ENCODE measurements at regions not wholly inside any gene's neighbourhood (a gene's known extent, or its start where the extent isn't known, plus 50 kb on each side); places are given as distances from the start of the nearest gene placed in this dataset.

- WGBS, 2 experiments = 100% methylated on average over 2 of the region's 3 CpGs
- H3K4me3 ChIP-seq (ENCODE audit: insufficient read depth, low read depth, low read length) = no peak overlapping the region
- H3K27me3 ChIP-seq (ENCODE audit: control insufficient read depth, insufficient read depth, low read length, poor library complexity, severe bottlenecking) = no peaks in the 10 kb centered on the region
- no peak overlapping the region for H3K27ac ChIP-seq (ENCODE audit: insufficient read depth, low read depth, low read length, poor library complexity, severe bottlenecking)
- no peaks in the 10 kb centered on the region for H3K4me1 ChIP-seq (ENCODE audit: control insufficient read depth, insufficient read depth, low read length)
- H3K36me3 ChIP-seq (ENCODE audit: control insufficient read depth, insufficient read depth, low read length) = no peaks in the 10 kb centered on the region
- H3K9me3 ChIP-seq (ENCODE audit: control insufficient read depth, low read length) = no peaks in the 10 kb centered on the region
Measured at GRCh38 chr12:89815225-89815624, 106.6 kb upstream of the ATP2B1 start.

- H3K36me3 ChIP-seq (ENCODE audit: control insufficient read depth, insufficient read depth, low read length) = no peaks in the 10 kb centered on the region
- H3K4me1 ChIP-seq (ENCODE audit: control insufficient read depth, insufficient read depth, low read length) = no peaks in the 10 kb centered on the region
- no peaks in the 10 kb centered on the region for H3K9me3 ChIP-seq (ENCODE audit: control insufficient read depth, low read length)
- no peak overlapping the region for H3K27ac ChIP-seq (ENCODE audit: insufficient read depth, low read depth, low read length, poor library complexity, severe bottlenecking)
- no peaks in the 10 kb centered on the region for H3K27me3 ChIP-seq (ENCODE audit: control insufficient read depth, insufficient read depth, low read length, poor library complexity, severe bottlenecking)
- H3K4me3 ChIP-seq (ENCODE audit: insufficient read depth, low read depth, low read length) = no peak overlapping the region
Measured at GRCh38 chr12:89803412-89803811, 94.8 kb upstream of the ATP2B1 start.

GRCh38 chr12:89801284-89801683 is 92.6 kb upstream of the ATP2B1 start:
- H3K9me3 ChIP-seq (ENCODE audit: control insufficient read depth, low read length) = no peaks in the 10 kb centered on the region
- H3K4me3 ChIP-seq (ENCODE audit: insufficient read depth, low read depth, low read length) = no peak overlapping the region
- WGBS, 2 experiments = 85 to 100% methylated on average over 1 of the region's 2 CpGs
- no peak overlapping the region for H3K27ac ChIP-seq (ENCODE audit: insufficient read depth, low read depth, low read length, poor library complexity, severe bottlenecking)
- H3K4me1 ChIP-seq (ENCODE audit: control insufficient read depth, insufficient read depth, low read length) = no peaks in the 10 kb centered on the region
- H3K36me3 ChIP-seq (ENCODE audit: control insufficient read depth, insufficient read depth, low read length) = no peaks in the 10 kb centered on the region
- H3K27me3 ChIP-seq (ENCODE audit: control insufficient read depth, insufficient read depth, low read length, poor library complexity, severe bottlenecking) = no peaks in the 10 kb centered on the region

- H3K27ac ChIP-seq (ENCODE audit: insufficient read depth, low read depth, low read length, poor library complexity, severe bottlenecking) = no peak overlapping the region
- H3K9me3 ChIP-seq (ENCODE audit: control insufficient read depth, low read length) = no peaks in the 10 kb centered on the region
- no peaks in the 10 kb centered on the region for H3K36me3 ChIP-seq (ENCODE audit: control insufficient read depth, insufficient read depth, low read length)
- H3K4me3 ChIP-seq (ENCODE audit: insufficient read depth, low read depth, low read length) = no peak overlapping the region
- H3K4me1 ChIP-seq (ENCODE audit: control insufficient read depth, insufficient read depth, low read length) = no peaks in the 10 kb centered on the region
- no peaks in the 10 kb centered on the region for H3K27me3 ChIP-seq (ENCODE audit: control insufficient read depth, insufficient read depth, low read length, poor library complexity, severe bottlenecking)
Measured at GRCh38 chr12:89800435-89800834, 91.8 kb upstream of the ATP2B1 start.

- H3K27ac ChIP-seq (ENCODE audit: insufficient read depth, low read depth, low read length, poor library complexity, severe bottlenecking) = no peak overlapping the region
- 97 to 100% methylated on average over 3 of the region's 3 CpGs for WGBS, 2 experiments
- no peaks in the 10 kb centered on the region for H3K9me3 ChIP-seq (ENCODE audit: control insufficient read depth, low read length)
- H3K36me3 ChIP-seq (ENCODE audit: control insufficient read depth, insufficient read depth, low read length) = no peaks in the 10 kb centered on the region
- H3K4me3 ChIP-seq (ENCODE audit: insufficient read depth, low read depth, low read length) = no peak overlapping the region
- no peaks in the 10 kb centered on the region for H3K27me3 ChIP-seq (ENCODE audit: control insufficient read depth, insufficient read depth, low read length, poor library complexity, severe bottlenecking)
- H3K4me1 ChIP-seq (ENCODE audit: control insufficient read depth, insufficient read depth, low read length) = no peaks in the 10 kb centered on the region
Measured at GRCh38 chr12:89799316-89799715, 90.7 kb upstream of the ATP2B1 start.

- 94 to 98% methylated on average over 2 of the region's 2 CpGs for WGBS, 2 experiments
- no peaks in the 10 kb centered on the region for H3K27me3 ChIP-seq (ENCODE audit: control insufficient read depth, insufficient read depth, low read length, poor library complexity, severe bottlenecking)
Measured at GRCh38 chr12:89797436-89797835, 88.8 kb upstream of the ATP2B1 start.

GRCh38 chr12:89796798-89797382 is 88.3 kb upstream of the ATP2B1 start:
- Histone ChIP-seq H3K27ac (ENCODE audit: insufficient read depth, low read depth, low read length, poor library complexity, severe bottlenecking) (no peak overlapping the region), H3K9me3 (ENCODE audit: control insufficient read depth, low read length) (no peaks in the 10 kb centered on the region), H3K4me1 (ENCODE audit: control insufficient read depth, insufficient read depth, low read length) (no peaks in the 10 kb centered on the region), H3K36me3 (ENCODE audit: control insufficient read depth, insufficient read depth, low read length) (no peaks in the 10 kb centered on the region), H3K27me3 (ENCODE audit: control insufficient read depth, insufficient read depth, low read length, poor library complexity, severe bottlenecking) (no peaks in the 10 kb centered on the region), H3K4me3 (ENCODE audit: insufficient read depth, low read depth, low read length) (no peak overlapping the region)
- WGBS, 2 experiments = 86 to 98% methylated on average over 1 of the region's 1 CpG

More at GRCh38 chr12:89797436-89797835, 88.8 kb upstream of the ATP2B1 start:
- Histone ChIP-seq H3K4me1 (ENCODE audit: control insufficient read depth, insufficient read depth, low read length) (no peaks in the 10 kb centered on the region), H3K4me3 (ENCODE audit: insufficient read depth, low read depth, low read length) (no peak overlapping the region), H3K9me3 (ENCODE audit: control insufficient read depth, low read length) (no peaks in the 10 kb centered on the region), H3K36me3 (ENCODE audit: control insufficient read depth, insufficient read depth, low read length) (no peaks in the 10 kb centered on the region), H3K27ac (ENCODE audit: insufficient read depth, low read depth, low read length, poor library complexity, severe bottlenecking) (no peak overlapping the region)

- Histone ChIP-seq H3K27me3 (ENCODE audit: control insufficient read depth, insufficient read depth, low read length, poor library complexity, severe bottlenecking) (no peaks in the 10 kb centered on the region), H3K4me3 (ENCODE audit: insufficient read depth, low read depth, low read length) (no peak overlapping the region), H3K36me3 (ENCODE audit: control insufficient read depth, insufficient read depth, low read length) (no peaks in the 10 kb centered on the region), H3K27ac (ENCODE audit: insufficient read depth, low read depth, low read length, poor library complexity, severe bottlenecking) (no peak overlapping the region), H3K4me1 (ENCODE audit: control insufficient read depth, insufficient read depth, low read length) (no peaks in the 10 kb centered on the region), H3K9me3 (ENCODE audit: control insufficient read depth, low read length) (no peaks in the 10 kb centered on the region)
Measured at GRCh38 chr12:89793946-89794345, 85.3 kb upstream of the ATP2B1 start.

GRCh38 chr12:89791286-89791685 is 82.6 kb upstream of the ATP2B1 start:
- Histone ChIP-seq H3K4me3 (ENCODE audit: insufficient read depth, low read depth, low read length) (no peak overlapping the region), H3K4me1 (ENCODE audit: control insufficient read depth, insufficient read depth, low read length) (no peaks in the 10 kb centered on the region), H3K9me3 (ENCODE audit: control insufficient read depth, low read length) (no peaks in the 10 kb centered on the region), H3K27ac (ENCODE audit: insufficient read depth, low read depth, low read length, poor library complexity, severe bottlenecking) (no peak overlapping the region), H3K27me3 (ENCODE audit: control insufficient read depth, insufficient read depth, low read length, poor library complexity, severe bottlenecking) (no peaks in the 10 kb centered on the region), H3K36me3 (ENCODE audit: control insufficient read depth, insufficient read depth, low read length) (no peaks in the 10 kb centered on the region)
- 78 to 87% methylated on average over 2 of the region's 2 CpGs for WGBS, 2 experiments

GRCh38 chr12:89789862-89790261 is 81.2 kb upstream of the ATP2B1 start:
- no peak overlapping the region for H3K4me3 ChIP-seq (ENCODE audit: insufficient read depth, low read depth, low read length)
- 71 to 76% methylated on average over 1 of the region's 1 CpG for WGBS, 2 experiments
- H3K36me3 ChIP-seq (ENCODE audit: control insufficient read depth, insufficient read depth, low read length) = no peaks in the 10 kb centered on the region
- H3K27ac ChIP-seq (ENCODE audit: insufficient read depth, low read depth, low read length, poor library complexity, severe bottlenecking) = no peak overlapping the region
- H3K27me3 ChIP-seq (ENCODE audit: control insufficient read depth, insufficient read depth, low read length, poor library complexity, severe bottlenecking) = no peaks in the 10 kb centered on the region
- H3K4me1 ChIP-seq (ENCODE audit: control insufficient read depth, insufficient read depth, low read length) = no peaks in the 10 kb centered on the region
- no peaks in the 10 kb centered on the region for H3K9me3 ChIP-seq (ENCODE audit: control insufficient read depth, low read length)

- H3K4me1 ChIP-seq (ENCODE audit: control insufficient read depth, insufficient read depth, low read length) = no peaks in the 10 kb centered on the region
- no peak overlapping the region for H3K4me3 ChIP-seq (ENCODE audit: insufficient read depth, low read depth, low read length)
- no peak overlapping the region for H3K27ac ChIP-seq (ENCODE audit: insufficient read depth, low read depth, low read length, poor library complexity, severe bottlenecking)
- no peaks in the 10 kb centered on the region for H3K36me3 ChIP-seq (ENCODE audit: control insufficient read depth, insufficient read depth, low read length)
- H3K9me3 ChIP-seq (ENCODE audit: control insufficient read depth, low read length) = no peaks in the 10 kb centered on the region
- H3K27me3 ChIP-seq (ENCODE audit: control insufficient read depth, insufficient read depth, low read length, poor library complexity, severe bottlenecking) = no peaks in the 10 kb centered on the region
- 84 to 90% methylated on average over 2 of the region's 2 CpGs for WGBS, 2 experiments
Measured at GRCh38 chr12:89787763-89788162, 79.1 kb upstream of the ATP2B1 start.
